WTC11 (cell line): ENCODE measurements at regions not wholly inside any gene's neighbourhood (a gene's known extent, or its start where the extent isn't known, plus 50 kb on each side); places are given as distances from the start of the nearest gene placed in this dataset.

Experiments used
- ATAC-seq: fragments of 200-7000 bp; cut with Tn5 transposase; 2 replicates; pipeline ENCODE4 v1.10.0; 2021; ENCODE audit warnings: mild to moderate bottlenecking, moderate library complexity
- CTCF ChIA-PET: fragments of 300-600 bp; sonication (Branson Sonifier 250); formaldehyde crosslinking; loops from one replicate; lab custom pipeline; 2021; ENCODE audit warnings: antibody characterized with exemption; lab: Charles Lee
- POLR2A ChIA-PET: fragments of 350-600 bp; sonication (Branson Sonifier 250); formaldehyde crosslinking; loops from one replicate; lab custom pipeline; 2021; ENCODE audit warnings: antibody characterized with exemption; lab: Charles Lee
- DNase-seq: peaks from one replicate; pipeline ENCODE4 v3.0.0; 2021; ENCODE audit warnings: low spot score
- H3K27ac Mint-ChIP-seq: 2 replicates; pipeline ENCODE4 v1.8.0; 2021; ENCODE audit warnings: mixed read lengths
- H3K27me3 Mint-ChIP-seq: 2 replicates; pipeline ENCODE4 v1.8.0; 2021; ENCODE audit warnings: low read depth, mild to moderate bottlenecking, moderate library complexity, mixed read lengths
- H3K36me3 Mint-ChIP-seq: 2 replicates; pipeline ENCODE4 v1.8.0; 2021; ENCODE audit warnings: mixed read lengths
- H3K4me1 Mint-ChIP-seq: 2 replicates; pipeline ENCODE4 v1.8.0; 2022; ENCODE audit warnings: mixed read lengths
- H3K4me3 Mint-ChIP-seq: 2 replicates; pipeline ENCODE4 v1.8.0; 2021; ENCODE audit warnings: mild to moderate bottlenecking, moderate library complexity, mixed read lengths
- H3K9me3 Mint-ChIP-seq: 2 replicates; pipeline ENCODE4 v1.8.0; 2021; ENCODE audit warnings: mixed read lengths
- AR ChIP-seq: fragments of 250-450 bp; sonication (Bioruptor Pico); IDR thresholded peaks from 2 replicates; pipeline ENCODE4 v1.9.0; 2021; ENCODE audit warnings: mild to moderate bottlenecking
- EMX1 ChIP-seq: fragments of 250-450 bp; sonication (Bioruptor Pico); IDR thresholded peaks from 2 replicates; pipeline ENCODE4 v1.8.0; 2021; ENCODE audit warnings: mild to moderate bottlenecking
- GABPB1 ChIP-seq: sonication (generic); formaldehyde crosslinking; IDR thresholded peaks from 2 replicates; pipeline ENCODE4 v1.8.1; 2023; ENCODE audit warnings: mild to moderate bottlenecking, missing genetic modification reagents
- IRF1 ChIP-seq: sonication (generic); formaldehyde crosslinking; IDR thresholded peaks from 2 replicates; pipeline ENCODE4 v1.8.0; 2023; ENCODE audit warnings: missing genetic modification reagents
- MAX ChIP-seq: sonication (generic); formaldehyde crosslinking; IDR thresholded peaks from 2 replicates; pipeline ENCODE4 v1.8.0; 2022; ENCODE audit warnings: mild to moderate bottlenecking, missing genetic modification reagents
- MYBL2 ChIP-seq: sonication (generic); formaldehyde crosslinking; IDR thresholded peaks from 2 replicates; pipeline ENCODE4 v1.8.1; 2023; ENCODE audit warnings: mild to moderate bottlenecking, moderate library complexity, missing genetic modification reagents
- NR3C1 ChIP-seq: sonication (generic); formaldehyde crosslinking; conservative IDR thresholded peaks from 2 replicates; pipeline ENCODE4 v1.8.1; 2023; ENCODE audit warnings: low read depth, mild to moderate bottlenecking, missing genetic modification reagents
- OVOL2 ChIP-seq: fragments of 250-450 bp; sonication (Bioruptor Pico); IDR thresholded peaks from 2 replicates; pipeline ENCODE4 v1.9.0; 2021; ENCODE audit warnings: mild to moderate bottlenecking, borderline replicate concordance
- RELA ChIP-seq: sonication (generic); formaldehyde crosslinking; IDR thresholded peaks from 2 replicates; pipeline ENCODE4 v1.8.1; 2022; ENCODE audit warnings: missing genetic modification reagents, mild to moderate bottlenecking, borderline replicate concordance
- ZBTB21 ChIP-seq: sonication (generic); formaldehyde crosslinking; IDR thresholded peaks from 2 replicates; pipeline ENCODE4 v1.8.1; 2023; ENCODE audit warnings: mild to moderate bottlenecking, missing genetic modification reagents, borderline replicate concordance
- ZMAT4 ChIP-seq: fragments of 250-450 bp; sonication (Bioruptor Pico); IDR thresholded peaks from 2 replicates; pipeline ENCODE4 v1.9.0; 2021; ENCODE audit warnings: mild to moderate bottlenecking
- ZNF219 ChIP-seq: sonication (generic); formaldehyde crosslinking; IDR thresholded peaks from 2 replicates; pipeline ENCODE4 v1.8.0; 2023; ENCODE audit warnings: missing genetic modification reagents, mild to moderate bottlenecking, borderline replicate concordance
- ZNF232 ChIP-seq: sonication (generic); formaldehyde crosslinking; IDR thresholded peaks from 2 replicates; pipeline ENCODE4 v1.8.0; 2022; ENCODE audit warnings: mild to moderate bottlenecking, missing genetic modification reagents
- ZSCAN18 ChIP-seq: fragments of 250-450 bp; sonication (Bioruptor Pico); IDR thresholded peaks from 2 replicates; pipeline ENCODE4 v2.1.2; 2022; ENCODE audit warnings: mild to moderate bottlenecking, moderate library complexity
- TF ChIP-seq, protein P1 (sequence below): sonication (generic); formaldehyde crosslinking; IDR thresholded peaks from 2 replicates; pipeline ENCODE4 v1.8.0; 2023; ENCODE audit warnings: mild to moderate bottlenecking, missing genetic modification reagents
- TF ChIP-seq, protein P2 (sequence below): sonication (generic); formaldehyde crosslinking; IDR thresholded peaks from 2 replicates; pipeline ENCODE4 v1.8.1; 2023; ENCODE audit warnings: mild to moderate bottlenecking, missing genetic modification reagents, moderate library complexity

- TF ChIP-seq NR3C1 (CRISPR knock-in tag) = no peak
- TF ChIP-seq ZNF219 (CRISPR knock-in tag) = no peak
- no peak for TF ChIP-seq GABPB1
- no peak for TF ChIP-seq EMX1
- no peak for TF ChIP-seq OVOL2
- TF ChIP-seq IRF1 (CRISPR knock-in tag) = no peak
- TF ChIP-seq MYBL2 (CRISPR knock-in tag) = no peak
- TF ChIP-seq, protein P1, sequence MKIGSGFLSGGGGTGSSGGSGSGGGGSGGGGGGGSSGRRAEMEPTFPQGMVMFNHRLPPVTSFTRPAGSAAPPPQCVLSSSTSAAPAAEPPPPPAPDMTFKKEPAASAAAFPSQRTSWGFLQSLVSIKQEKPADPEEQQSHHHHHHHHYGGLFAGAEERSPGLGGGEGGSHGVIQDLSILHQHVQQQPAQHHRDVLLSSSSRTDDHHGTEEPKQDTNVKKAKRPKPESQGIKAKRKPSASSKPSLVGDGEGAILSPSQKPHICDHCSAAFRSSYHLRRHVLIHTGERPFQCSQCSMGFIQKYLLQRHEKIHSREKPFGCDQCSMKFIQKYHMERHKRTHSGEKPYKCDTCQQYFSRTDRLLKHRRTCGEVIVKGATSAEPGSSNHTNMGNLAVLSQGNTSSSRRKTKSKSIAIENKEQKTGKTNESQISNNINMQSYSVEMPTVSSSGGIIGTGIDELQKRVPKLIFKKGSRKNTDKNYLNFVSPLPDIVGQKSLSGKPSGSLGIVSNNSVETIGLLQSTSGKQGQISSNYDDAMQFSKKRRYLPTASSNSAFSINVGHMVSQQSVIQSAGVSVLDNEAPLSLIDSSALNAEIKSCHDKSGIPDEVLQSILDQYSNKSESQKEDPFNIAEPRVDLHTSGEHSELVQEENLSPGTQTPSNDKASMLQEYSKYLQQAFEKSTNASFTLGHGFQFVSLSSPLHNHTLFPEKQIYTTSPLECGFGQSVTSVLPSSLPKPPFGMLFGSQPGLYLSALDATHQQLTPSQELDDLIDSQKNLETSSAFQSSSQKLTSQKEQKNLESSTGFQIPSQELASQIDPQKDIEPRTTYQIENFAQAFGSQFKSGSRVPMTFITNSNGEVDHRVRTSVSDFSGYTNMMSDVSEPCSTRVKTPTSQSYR (CRISPR knock-in tag) = no peak
- TF ChIP-seq ZSCAN18 (CRISPR knock-in tag) = no peak
Observed at GRCh38 chr2:5495586-5495985, 196.6 kb upstream of the SOX11 start (continued).

DNA sequence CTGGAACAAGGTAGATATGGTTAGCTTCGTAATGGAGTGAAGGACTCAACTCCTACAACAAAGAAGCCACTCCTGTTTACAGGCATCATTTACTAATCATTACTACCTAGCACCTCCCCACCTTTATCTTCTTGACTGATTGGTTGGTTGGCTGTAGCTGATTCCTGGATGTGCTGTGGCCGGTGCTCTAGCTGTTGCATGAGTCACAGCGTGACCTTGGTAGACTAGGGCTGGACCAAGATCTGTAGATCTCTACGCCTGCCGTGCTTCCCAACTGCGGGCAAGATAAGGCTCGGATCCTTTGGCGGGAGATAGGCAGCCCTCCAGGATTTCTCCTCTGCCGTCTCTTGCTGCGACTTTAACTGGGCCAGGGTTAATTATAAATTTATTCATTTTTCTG, 194.3 kb upstream of the SOX11 start:
- ChIA-PET POLR2A (no interaction called here), CTCF (no interaction called here)
- H3K36me3 Mint-ChIP-seq = peaks cover 68% of the 10 kb centered on the region
- no peak for DNase-seq
- H3K9me3 Mint-ChIP-seq = peaks cover 75% of the 10 kb centered on the region
- H3K27ac Mint-ChIP-seq = no peak overlapping the region
- H3K4me1 Mint-ChIP-seq = no peaks in the 10 kb centered on the region
- no peak overlapping the region for H3K4me3 Mint-ChIP-seq
- TF ChIP-seq ZMAT4 (CRISPR knock-in tag) = no peak
- TF ChIP-seq, protein P1 (CRISPR knock-in tag) = no peak
- no peak for TF ChIP-seq ZNF232
- no peak for TF ChIP-seq RELA (CRISPR knock-in tag)
- no peak for TF ChIP-seq AR (CRISPR knock-in tag)
- TF ChIP-seq, protein P2, sequence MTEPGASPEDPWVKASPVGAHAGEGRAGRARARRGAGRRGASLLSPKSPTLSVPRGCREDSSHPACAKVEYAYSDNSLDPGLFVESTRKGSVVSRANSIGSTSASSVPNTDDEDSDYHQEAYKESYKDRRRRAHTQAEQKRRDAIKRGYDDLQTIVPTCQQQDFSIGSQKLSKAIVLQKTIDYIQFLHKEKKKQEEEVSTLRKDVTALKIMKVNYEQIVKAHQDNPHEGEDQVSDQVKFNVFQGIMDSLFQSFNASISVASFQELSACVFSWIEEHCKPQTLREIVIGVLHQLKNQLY (CRISPR knock-in tag) = no peak
- no peak for TF ChIP-seq MAX (CRISPR knock-in tag)
- no peak for TF ChIP-seq ZBTB21 (CRISPR knock-in tag)
- TF ChIP-seq, all 79 proteins: peak for 0
- peaks cover 10% of the 10 kb centered on the region for H3K27me3 Mint-ChIP-seq
- ATAC-seq = no peak
